Sigmoid colon (tissue), 4 donors: ENCODE measurements at regions not wholly inside any gene's neighbourhood (a gene's known extent, or its start where the extent isn't known, plus 50 kb on each side); places are given as distances from the start of the nearest gene placed in this dataset.

Experiments used
- EP300 ChIP-seq, 4 donors: sonication (generic); formaldehyde crosslinking; IDR thresholded peaks; one replicate each; pipeline ENCODE4 v1.6.1; 2017; ENCODE audit warnings: antibody characterized with exemption in 4 of 4
- POLR2A ChIP-seq, 2 donors: fragments of 450-650 bp; IDR thresholded peaks; one replicate each; pipeline ENCODE4 v1.6.1; 2016; ENCODE audit warnings: antibody characterized with exemption in 2 of 2, mild to moderate bottlenecking in 2 of 2, moderate library complexity in 2 of 2
- TF ChIP-seq, protein P1 (sequence below), 4 experiments: fragments of 450-650 bp in 3 of 4; fragments of 200-600 bp in 1 of 4; IDR thresholded peaks; one replicate each; pipeline ENCODE4 v1.5.1; 2016 to 2019; ENCODE audit warnings: antibody characterized with exemption in 4 of 4, mild to moderate bottlenecking in 3 of 4, moderate library complexity in 2 of 4

GRCh38 chr12:58414398-58414871 is 473.1 kb downstream of the ATP23 start:
- TF ChIP-seq, protein P1, sequence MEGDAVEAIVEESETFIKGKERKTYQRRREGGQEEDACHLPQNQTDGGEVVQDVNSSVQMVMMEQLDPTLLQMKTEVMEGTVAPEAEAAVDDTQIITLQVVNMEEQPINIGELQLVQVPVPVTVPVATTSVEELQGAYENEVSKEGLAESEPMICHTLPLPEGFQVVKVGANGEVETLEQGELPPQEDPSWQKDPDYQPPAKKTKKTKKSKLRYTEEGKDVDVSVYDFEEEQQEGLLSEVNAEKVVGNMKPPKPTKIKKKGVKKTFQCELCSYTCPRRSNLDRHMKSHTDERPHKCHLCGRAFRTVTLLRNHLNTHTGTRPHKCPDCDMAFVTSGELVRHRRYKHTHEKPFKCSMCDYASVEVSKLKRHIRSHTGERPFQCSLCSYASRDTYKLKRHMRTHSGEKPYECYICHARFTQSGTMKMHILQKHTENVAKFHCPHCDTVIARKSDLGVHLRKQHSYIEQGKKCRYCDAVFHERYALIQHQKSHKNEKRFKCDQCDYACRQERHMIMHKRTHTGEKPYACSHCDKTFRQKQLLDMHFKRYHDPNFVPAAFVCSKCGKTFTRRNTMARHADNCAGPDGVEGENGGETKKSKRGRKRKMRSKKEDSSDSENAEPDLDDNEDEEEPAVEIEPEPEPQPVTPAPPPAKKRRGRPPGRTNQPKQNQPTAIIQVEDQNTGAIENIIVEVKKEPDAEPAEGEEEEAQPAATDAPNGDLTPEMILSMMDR (IDR thresholded peaks at IDR 0.05) = no peak
- no peak for TF ChIP-seq POLR2A (IDR thresholded peaks at IDR 0.05)
- TF ChIP-seq EP300 (IDR thresholded peaks at IDR 0.05) = no peak
